Left ventricle myocardium inferior (tissue), 1 donor: ENCODE measurements at regions not wholly inside any gene's neighbourhood (a gene's known extent, or its start where the extent isn't known, plus 50 kb on each side); places are given as distances from the start of the nearest gene placed in this dataset.

Source experiments
- DNase-seq: peaks from one replicate; pipeline ENCODE4 v3.0.0-alpha.2; 2020
- H3K27ac ChIP-seq: fragments of 200-600 bp; replicated peaks from 2 replicates; pipeline ENCODE4 v1.8.0; 2021
- H3K27me3 ChIP-seq: fragments of 200-600 bp; 2 replicates; pipeline ENCODE4 v1.8.0; 2021; ENCODE audit warnings: low read depth
- H3K36me3 ChIP-seq: fragments of 200-600 bp; 2 replicates; pipeline ENCODE4 v1.8.0; 2021
- H3K4me1 ChIP-seq: fragments of 200-600 bp; 2 replicates; pipeline ENCODE4 v1.8.0; 2021
- H3K4me3 ChIP-seq: fragments of 200-600 bp; 2 replicates; pipeline ENCODE4 v1.8.0; 2021; ENCODE audit warnings: mild to moderate bottlenecking, moderate library complexity
- H3K9me3 ChIP-seq: fragments of 200-600 bp; replicated peaks from 2 replicates; pipeline ENCODE4 v1.8.0; 2021
- intact Hi-C: fragments of 100-400 bp; cut with micrococcal nuclease; formaldehyde crosslinking; loops from one replicate; pipeline ENCODE4 v1.11.0; 2022
- TF ChIP-seq, protein P1 (sequence below): fragments of 200-600 bp; IDR thresholded peaks from 2 replicates; pipeline ENCODE4 v1.8.0; 2021; ENCODE audit warnings: antibody characterized with exemption, mild to moderate bottlenecking, borderline replicate concordance
- donor health status: DM: no; HTN: yes; CAD: no; lungs with severe emphysema.

DNA sequence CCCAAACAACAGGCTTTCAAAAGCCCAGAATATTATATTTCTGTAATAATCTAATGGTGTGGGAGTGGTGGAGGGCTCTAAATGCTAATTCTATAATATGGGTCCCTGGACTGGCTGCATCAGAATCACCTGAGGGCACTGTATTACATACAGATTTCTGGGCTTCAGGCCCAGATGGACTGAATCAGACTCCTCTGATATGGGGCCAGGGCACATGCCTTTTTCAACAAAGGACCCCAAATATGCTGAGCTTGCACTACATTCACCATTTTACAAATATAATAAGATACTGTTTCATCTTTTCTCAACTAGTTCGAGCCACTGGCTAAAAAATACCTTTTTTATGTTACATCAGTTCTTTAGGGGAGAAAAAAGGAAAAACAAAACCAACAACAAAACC, 309.7 kb downstream of the MAP2K6 start:
- H3K4me3 ChIP-seq = no peak overlapping the region
- H3K27ac ChIP-seq = no peak overlapping the region
- intact Hi-C loops = loop anchor here (10.0 kb wide), 1 partner anchor 61 kb away; no protein-coding TSS in a partner anchor
- H3K27me3 ChIP-seq = no peaks in the 10 kb centered on the region
- H3K36me3 ChIP-seq = no peaks in the 10 kb centered on the region
- TF ChIP-seq, protein P1, sequence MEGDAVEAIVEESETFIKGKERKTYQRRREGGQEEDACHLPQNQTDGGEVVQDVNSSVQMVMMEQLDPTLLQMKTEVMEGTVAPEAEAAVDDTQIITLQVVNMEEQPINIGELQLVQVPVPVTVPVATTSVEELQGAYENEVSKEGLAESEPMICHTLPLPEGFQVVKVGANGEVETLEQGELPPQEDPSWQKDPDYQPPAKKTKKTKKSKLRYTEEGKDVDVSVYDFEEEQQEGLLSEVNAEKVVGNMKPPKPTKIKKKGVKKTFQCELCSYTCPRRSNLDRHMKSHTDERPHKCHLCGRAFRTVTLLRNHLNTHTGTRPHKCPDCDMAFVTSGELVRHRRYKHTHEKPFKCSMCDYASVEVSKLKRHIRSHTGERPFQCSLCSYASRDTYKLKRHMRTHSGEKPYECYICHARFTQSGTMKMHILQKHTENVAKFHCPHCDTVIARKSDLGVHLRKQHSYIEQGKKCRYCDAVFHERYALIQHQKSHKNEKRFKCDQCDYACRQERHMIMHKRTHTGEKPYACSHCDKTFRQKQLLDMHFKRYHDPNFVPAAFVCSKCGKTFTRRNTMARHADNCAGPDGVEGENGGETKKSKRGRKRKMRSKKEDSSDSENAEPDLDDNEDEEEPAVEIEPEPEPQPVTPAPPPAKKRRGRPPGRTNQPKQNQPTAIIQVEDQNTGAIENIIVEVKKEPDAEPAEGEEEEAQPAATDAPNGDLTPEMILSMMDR = no peak
- H3K9me3 ChIP-seq = no peaks in the 10 kb centered on the region
- peaks cover 12% of the 10 kb centered on the region for H3K4me1 ChIP-seq
- DNase-seq = no peak

DNA sequence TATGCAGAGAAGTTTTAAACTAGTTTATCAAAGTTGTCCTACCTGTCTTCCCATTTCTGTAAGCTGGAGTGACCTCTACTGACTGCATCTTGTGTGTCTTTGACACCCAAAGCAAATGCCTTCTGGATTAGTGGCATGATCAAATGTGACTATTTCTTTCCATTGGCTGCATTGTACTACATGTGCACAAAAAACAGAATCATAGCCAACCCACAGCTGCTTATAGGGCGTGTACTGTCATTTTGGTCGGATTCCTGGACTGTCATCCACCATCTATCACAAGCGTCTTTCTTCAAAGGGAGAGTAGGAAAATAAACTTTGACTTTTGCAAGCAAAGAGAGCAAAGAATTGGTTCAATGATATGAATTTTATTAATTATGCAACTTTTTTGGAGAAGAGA, 310.6 kb downstream of the MAP2K6 start:
- Histone ChIP-seq H3K27ac (no peak overlapping the region), H3K4me1 (peaks cover 15% of the 10 kb centered on the region), H3K4me3 (no peak overlapping the region), H3K36me3 (no peaks in the 10 kb centered on the region), H3K27me3 (no peaks in the 10 kb centered on the region), H3K9me3 (no peaks in the 10 kb centered on the region)
- intact Hi-C loops = loop anchor here (10.0 kb wide), 1 partner anchor 60 kb away; no protein-coding TSS in a partner anchor
- TF ChIP-seq, protein P1 = no peak
- DNase-seq = no peak

DNA sequence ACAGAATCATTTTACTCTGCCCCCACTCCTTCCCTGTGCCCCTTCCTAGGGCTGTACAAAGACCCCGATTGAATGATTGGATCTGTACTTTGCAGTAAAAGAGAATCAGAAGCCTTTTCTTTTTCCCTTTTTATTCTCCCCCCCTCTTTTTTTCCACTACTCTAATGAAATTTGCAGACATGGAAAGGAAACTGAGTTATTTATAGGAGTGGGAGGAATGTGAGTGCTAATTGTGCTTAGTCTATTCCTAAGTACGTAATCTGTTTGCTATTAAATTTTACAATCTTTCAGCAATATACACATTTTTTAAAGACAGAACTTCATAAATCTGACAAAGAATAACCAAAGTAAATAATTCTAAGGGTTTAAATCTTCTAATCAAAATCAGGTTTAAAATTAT, 314.3 kb downstream of the MAP2K6 start:
- Histone ChIP-seq H3K4me3 (no peak overlapping the region), H3K27ac (no peak overlapping the region), H3K9me3 (no peaks in the 10 kb centered on the region), H3K36me3 (no peaks in the 10 kb centered on the region), H3K27me3 (no peaks in the 10 kb centered on the region), H3K4me1 (peaks cover 27% of the 10 kb centered on the region)
- intact Hi-C loops = loop anchor here (10.0 kb wide), 1 partner anchor 56 kb away; no protein-coding TSS in a partner anchor
- TF ChIP-seq, protein P1 = no peak
- DNase-seq = no peak

DNA sequence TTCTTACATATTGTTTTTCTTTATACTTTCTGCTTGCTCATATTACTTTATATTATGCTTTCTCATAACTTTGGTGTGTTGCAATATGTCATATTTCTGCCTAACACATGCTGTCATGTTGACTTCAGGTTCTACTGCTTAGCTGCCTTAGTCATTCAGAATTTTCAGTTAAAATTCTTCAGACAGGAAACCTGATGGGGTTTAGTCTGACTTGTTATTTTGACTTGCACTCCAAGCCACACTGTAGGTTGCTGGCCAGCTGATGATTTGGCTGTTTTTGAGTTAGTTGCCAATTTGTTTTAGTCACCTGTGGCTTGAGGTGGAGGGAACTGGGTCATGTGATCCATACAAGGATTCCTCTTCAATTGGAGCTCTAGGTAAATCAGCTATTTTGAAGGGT, 315.4 kb downstream of the MAP2K6 start:
- Histone ChIP-seq H3K4me3 (no peak overlapping the region), H3K4me1 (peaks cover 34% of the 10 kb centered on the region), H3K36me3 (no peaks in the 10 kb centered on the region), H3K27me3 (no peaks in the 10 kb centered on the region), H3K9me3 (no peaks in the 10 kb centered on the region), H3K27ac (no peak overlapping the region)
- DNase-seq = no peak
- intact Hi-C loops = loop anchor here (10.0 kb wide), 1 partner anchor 55 kb away; no protein-coding TSS in a partner anchor
- TF ChIP-seq, protein P1 = no peak

DNA sequence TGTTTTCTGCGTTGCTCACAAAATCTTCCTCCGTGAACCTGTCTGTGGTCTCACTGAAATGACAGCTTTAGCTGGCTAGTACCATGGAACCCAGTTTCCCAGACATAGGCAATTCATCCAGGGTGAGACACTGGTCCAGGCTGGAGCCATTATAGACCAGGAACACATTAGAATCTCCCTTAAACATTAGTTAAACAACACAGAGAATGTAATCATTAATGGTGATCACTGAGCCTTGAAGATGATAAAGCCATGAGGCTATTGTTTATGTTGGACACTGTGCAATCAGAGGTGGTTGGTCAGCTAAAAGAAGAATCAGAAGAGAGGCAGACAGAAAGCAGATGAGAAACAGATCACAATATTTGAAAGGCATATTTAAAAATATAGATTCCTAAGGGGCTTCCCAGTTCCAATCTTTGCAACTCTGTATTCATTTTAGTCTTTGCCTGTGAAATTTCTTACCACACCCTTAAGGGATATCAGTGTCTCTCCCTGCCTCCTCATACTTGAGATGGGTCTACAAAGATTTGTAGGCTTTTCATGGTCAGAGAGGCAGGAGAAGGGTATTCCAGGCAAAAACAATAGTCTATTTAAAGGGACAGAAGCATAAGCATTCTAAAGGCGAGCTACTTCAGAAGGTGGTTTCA, 317.9 kb downstream of the MAP2K6 start:
- peaks cover 34% of the 10 kb centered on the region for H3K4me1 ChIP-seq
- no peaks in the 10 kb centered on the region for H3K27me3 ChIP-seq
- intact Hi-C loops = no loop called here
- peaks cover 11% of the 10 kb centered on the region for H3K9me3 ChIP-seq
- H3K36me3 ChIP-seq = no peaks in the 10 kb centered on the region
- H3K4me3 ChIP-seq = no peak overlapping the region
- DNase-seq = no peak
- TF ChIP-seq, protein P1 = no peak
- no peak overlapping the region for H3K27ac ChIP-seq
